ENCODE measurements at regions not wholly inside any gene's neighbourhood (a gene's known extent, or its start where the extent isn't known, plus 50 kb on each side); places are given as distances from the start of the nearest gene placed in this dataset.

DNA sequence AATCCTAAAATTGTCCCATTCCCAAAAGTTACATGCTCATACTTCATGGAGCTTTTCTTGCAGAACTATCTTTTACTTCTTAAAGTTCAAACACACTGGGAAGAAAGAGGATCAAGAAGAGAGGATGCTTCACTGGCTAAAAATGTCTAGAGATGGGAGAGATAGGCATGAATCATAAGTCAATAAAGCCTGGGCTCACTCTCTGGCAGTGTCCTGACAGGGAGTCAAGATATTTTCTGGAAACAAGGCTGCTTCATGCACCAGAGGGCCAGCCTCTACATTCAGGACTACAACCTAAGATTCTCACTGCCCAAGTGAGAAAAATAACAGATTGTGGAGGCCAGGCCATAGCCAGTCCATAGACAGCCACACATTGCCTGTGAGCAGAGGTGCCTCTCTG lies 1358.4 kb downstream of the EFNA5 start:
- intact Hi-C loops (cut with micrococcal nuclease), result no loop called here
- H3K4me3 ChIP-seq, result no peak overlapping the region
- H3K27me3 ChIP-seq (ENCODE audit: low read depth), result no peaks in the 10 kb centered on the region
- DNase-seq, result no peak
- TF ChIP-seq, protein P1, sequence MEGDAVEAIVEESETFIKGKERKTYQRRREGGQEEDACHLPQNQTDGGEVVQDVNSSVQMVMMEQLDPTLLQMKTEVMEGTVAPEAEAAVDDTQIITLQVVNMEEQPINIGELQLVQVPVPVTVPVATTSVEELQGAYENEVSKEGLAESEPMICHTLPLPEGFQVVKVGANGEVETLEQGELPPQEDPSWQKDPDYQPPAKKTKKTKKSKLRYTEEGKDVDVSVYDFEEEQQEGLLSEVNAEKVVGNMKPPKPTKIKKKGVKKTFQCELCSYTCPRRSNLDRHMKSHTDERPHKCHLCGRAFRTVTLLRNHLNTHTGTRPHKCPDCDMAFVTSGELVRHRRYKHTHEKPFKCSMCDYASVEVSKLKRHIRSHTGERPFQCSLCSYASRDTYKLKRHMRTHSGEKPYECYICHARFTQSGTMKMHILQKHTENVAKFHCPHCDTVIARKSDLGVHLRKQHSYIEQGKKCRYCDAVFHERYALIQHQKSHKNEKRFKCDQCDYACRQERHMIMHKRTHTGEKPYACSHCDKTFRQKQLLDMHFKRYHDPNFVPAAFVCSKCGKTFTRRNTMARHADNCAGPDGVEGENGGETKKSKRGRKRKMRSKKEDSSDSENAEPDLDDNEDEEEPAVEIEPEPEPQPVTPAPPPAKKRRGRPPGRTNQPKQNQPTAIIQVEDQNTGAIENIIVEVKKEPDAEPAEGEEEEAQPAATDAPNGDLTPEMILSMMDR (IDR thresholded peaks at IDR 0.05; ENCODE audit: borderline replicate concordance), result no peak
- no peaks in the 10 kb centered on the region for H3K4me1 ChIP-seq
- H3K36me3 ChIP-seq, result no peaks in the 10 kb centered on the region
- H3K27ac ChIP-seq (replicated peaks), result no peak overlapping the region
- H3K9me3 ChIP-seq (replicated peaks), result no peaks in the 10 kb centered on the region

DNA sequence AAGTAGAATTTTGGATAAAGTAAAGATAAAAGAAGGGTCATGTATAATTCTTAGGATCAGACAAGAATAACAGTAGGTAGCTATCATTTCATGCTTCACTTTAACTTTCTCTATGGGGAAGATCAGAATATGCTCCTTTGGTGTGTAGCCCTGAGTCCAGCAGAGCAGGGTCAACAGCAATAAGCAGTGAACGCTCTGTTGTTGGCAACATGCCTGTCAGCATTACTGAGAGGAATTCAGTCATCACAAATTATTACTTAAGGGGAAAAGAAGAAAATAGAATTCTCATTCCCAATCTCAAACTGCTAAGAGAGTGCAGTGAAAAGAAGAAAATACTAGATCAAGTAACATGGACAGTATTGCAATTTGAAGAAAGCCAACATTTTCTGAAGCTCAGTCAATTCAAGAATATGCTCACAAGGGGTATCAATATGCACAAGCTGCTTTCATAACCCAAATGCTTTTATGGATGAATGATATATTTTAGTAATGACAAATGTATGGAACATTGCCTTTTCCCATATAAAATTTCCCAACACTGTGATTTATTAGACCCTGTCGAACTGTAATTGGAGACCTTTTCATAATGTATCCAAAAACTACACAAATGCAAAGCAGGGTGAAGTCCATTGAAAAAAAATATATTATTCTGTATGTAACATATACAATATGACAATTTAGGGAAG lies 1359.4 kb downstream of the EFNA5 start:
- intact Hi-C loops (cut with micrococcal nuclease), result no loop called here
- Histone ChIP-seq H3K4me1 (no peaks in the 10 kb centered on the region), H3K4me3 (no peak overlapping the region), H3K9me3 (replicated peaks) (no peaks in the 10 kb centered on the region), H3K36me3 (no peaks in the 10 kb centered on the region), H3K27ac (replicated peaks) (no peak overlapping the region), H3K27me3 (ENCODE audit: low read depth) (no peaks in the 10 kb centered on the region)
- no peak for DNase-seq
- TF ChIP-seq, protein P1 (IDR thresholded peaks at IDR 0.05; ENCODE audit: borderline replicate concordance), result no peak

DNA sequence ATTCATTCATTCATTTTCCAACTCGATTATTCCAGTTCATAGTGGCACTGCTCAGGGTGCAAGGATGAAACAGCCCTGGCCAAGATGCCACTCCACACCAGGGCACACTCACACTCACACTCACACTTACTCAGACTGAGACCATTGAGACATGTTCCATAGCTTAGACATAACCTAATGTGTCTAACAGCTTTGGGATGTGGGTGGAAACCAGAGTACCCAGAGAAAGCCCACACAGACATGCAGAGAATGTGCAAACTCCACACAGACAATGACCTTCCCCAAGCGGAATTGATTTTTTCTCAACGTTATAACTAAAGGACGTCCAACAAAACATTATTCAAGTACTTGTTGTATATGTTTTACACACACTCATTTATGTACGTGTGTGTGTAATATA lies 1363.5 kb downstream of the EFNA5 start:
- Histone ChIP-seq H3K9me3 (replicated peaks) (no peaks in the 10 kb centered on the region), H3K36me3 (no peaks in the 10 kb centered on the region), H3K4me3 (no peak overlapping the region), H3K27ac (replicated peaks) (no peak overlapping the region), H3K4me1 (no peaks in the 10 kb centered on the region), H3K27me3 (ENCODE audit: low read depth) (no peaks in the 10 kb centered on the region)
- intact Hi-C loops (cut with micrococcal nuclease), result no loop called here
- TF ChIP-seq, protein P1 (IDR thresholded peaks at IDR 0.05; ENCODE audit: borderline replicate concordance), result no peak
- DNase-seq, result no peak

DNA sequence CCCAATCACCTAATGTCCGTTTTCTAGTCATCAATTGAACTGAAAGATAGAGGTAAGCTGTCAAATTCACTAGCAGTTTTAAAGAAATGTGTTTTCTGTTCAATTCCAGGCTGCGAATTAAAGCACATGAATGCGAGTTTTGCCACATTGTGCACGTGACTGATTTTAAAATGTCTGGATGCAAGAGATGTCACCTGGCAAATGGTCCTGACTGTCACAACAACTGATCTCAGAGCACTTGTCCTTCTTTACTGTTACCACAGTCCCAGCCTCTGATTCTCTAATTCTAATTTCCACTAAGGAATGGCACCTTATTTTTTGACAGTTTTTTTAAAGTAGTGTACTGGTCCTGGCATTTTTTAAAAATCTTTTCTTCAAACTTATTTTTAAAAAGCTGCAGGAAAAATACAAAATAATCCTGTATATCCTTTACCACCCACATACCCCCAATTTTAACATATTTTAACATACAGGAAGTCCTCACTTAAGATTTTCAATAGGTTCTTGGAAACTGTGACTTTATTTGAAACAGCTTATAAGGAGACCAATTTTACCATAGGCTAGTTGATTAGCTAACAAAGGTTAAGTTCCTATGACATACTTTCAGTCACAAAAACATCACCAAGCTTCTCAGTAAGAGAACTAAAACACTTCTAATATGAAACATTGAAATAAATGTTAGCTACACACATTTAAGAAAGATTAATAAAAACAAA lies 1364.3 kb downstream of the EFNA5 start:
- DNase-seq, result no peak
- TF ChIP-seq, protein P1 (IDR thresholded peaks at IDR 0.05; ENCODE audit: borderline replicate concordance), result no peak

DNA sequence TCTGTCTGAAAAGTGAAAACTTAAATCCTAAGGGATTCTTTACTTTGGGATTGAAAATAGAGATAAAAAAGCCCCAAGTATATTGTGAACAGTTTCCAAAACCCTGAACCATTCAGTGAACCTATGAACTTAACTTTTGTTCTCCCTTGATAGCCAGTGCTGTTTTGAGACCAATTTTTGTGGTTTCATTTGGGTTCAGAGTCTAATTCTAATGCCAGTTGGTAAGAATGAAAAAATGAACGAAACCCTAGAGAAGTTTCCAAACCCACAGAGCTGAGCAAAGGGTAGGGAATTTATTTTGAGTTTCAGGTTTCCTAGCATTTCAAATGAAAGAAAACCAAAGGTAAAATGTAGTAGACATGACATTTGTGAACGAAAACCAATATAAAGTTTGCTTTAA lies 1366.8 kb downstream of the EFNA5 start:
- H3K4me1 ChIP-seq, result no peaks in the 10 kb centered on the region
- no peaks in the 10 kb centered on the region for H3K36me3 ChIP-seq
- DNase-seq, result no peak
- H3K9me3 ChIP-seq (replicated peaks), result no peaks in the 10 kb centered on the region
- no peaks in the 10 kb centered on the region for H3K27me3 ChIP-seq (ENCODE audit: low read depth)
- TF ChIP-seq, protein P1 (IDR thresholded peaks at IDR 0.05; ENCODE audit: borderline replicate concordance), result no peak
- no peak overlapping the region for H3K4me3 ChIP-seq
- intact Hi-C loops (cut with micrococcal nuclease), result no loop called here
- H3K27ac ChIP-seq (replicated peaks), result no peak overlapping the region

More for the DNA sequence above, 1364.3 kb downstream of the EFNA5 start:
- H3K4me1 ChIP-seq, result no peaks in the 10 kb centered on the region
- intact Hi-C loops (cut with micrococcal nuclease), result no loop called here
- no peaks in the 10 kb centered on the region for H3K9me3 ChIP-seq (replicated peaks)
- H3K27me3 ChIP-seq (ENCODE audit: low read depth), result no peaks in the 10 kb centered on the region
- H3K4me3 ChIP-seq, result no peak overlapping the region
- no peak overlapping the region for H3K27ac ChIP-seq (replicated peaks)
- no peaks in the 10 kb centered on the region for H3K36me3 ChIP-seq

Data from left ventricle myocardium inferior (tissue), 1 donor.